ENCODE measurements at regions not wholly inside any gene's neighbourhood (a gene's known extent, or its start where the extent isn't known, plus 50 kb on each side); places are given as distances from the start of the nearest gene placed in this dataset.

- TF ChIP-seq FOXP4 (CRISPR knock-in tag; IDR thresholded peaks at IDR 0.05) (no peak), ZSCAN18 (CRISPR knock-in tag; IDR thresholded peaks at IDR 0.05) (no peak)
Measured at GRCh38 chr15:95120595-95120994, 889.2 kb downstream of the MCTP2 start (continued).

- DNase-seq (ENCODE audit: low spot score) = no peak
- no peaks in the 10 kb centered on the region for H3K9me3 Mint-ChIP-seq
- CTCF ChIA-PET = no interaction called here
Measured at GRCh38 chr15:95121191-95121590, 889.8 kb downstream of the MCTP2 start.

More at GRCh38 chr15:95121191-95121590, 889.8 kb downstream of the MCTP2 start:
- POLR2A ChIA-PET = no interaction called here
- Mint-ChIP-seq H3K27me3 (ENCODE audit: low read depth) (no peaks in the 10 kb centered on the region), H3K27ac (no peak overlapping the region), H3K4me3 (no peak overlapping the region), H3K4me1 (no peaks in the 10 kb centered on the region), H3K36me3 (no peaks in the 10 kb centered on the region)
- no peak for ATAC-seq
- TF ChIP-seq FOXJ3 (CRISPR knock-in tag; IDR thresholded peaks at IDR 0.05; ENCODE audit: borderline replicate concordance) = no peak
- no peak for TF ChIP-seq ZNF532 (CRISPR knock-in tag; IDR thresholded peaks at IDR 0.05; ENCODE audit: borderline replicate concordance)
- TF ChIP-seq TCF7 (CRISPR knock-in tag; IDR thresholded peaks at IDR 0.05; ENCODE audit: low read depth) = no peak
- no peak for TF ChIP-seq MAX (CRISPR knock-in tag; IDR thresholded peaks at IDR 0.05)
- TF ChIP-seq HMGA2 (CRISPR knock-in tag; IDR thresholded peaks at IDR 0.05) = no peak
- no peak for TF ChIP-seq ZNF396 (CRISPR knock-in tag; IDR thresholded peaks at IDR 0.05; ENCODE audit: borderline replicate concordance)
- no peak for TF ChIP-seq TEAD1 (CRISPR knock-in tag; IDR thresholded peaks at IDR 0.05)
- TF ChIP-seq CBFB (CRISPR knock-in tag; IDR thresholded peaks at IDR 0.05; ENCODE audit: low read depth) = no peak
- no peak for TF ChIP-seq CTCF (IDR thresholded peaks at IDR 0.05)
- no peak for TF ChIP-seq SP1 (CRISPR knock-in tag; conservative IDR thresholded peaks at IDR 0.05)
- no peak for TF ChIP-seq RELA (CRISPR knock-in tag; IDR thresholded peaks at IDR 0.05; ENCODE audit: borderline replicate concordance)
- no peak for TF ChIP-seq EMX1 (CRISPR knock-in tag; IDR thresholded peaks at IDR 0.05)
